ENCODE measurements at regions not wholly inside any gene's neighbourhood (a gene's known extent, or its start where the extent isn't known, plus 50 kb on each side); places are given as distances from the start of the nearest gene placed in this dataset.

DNA sequence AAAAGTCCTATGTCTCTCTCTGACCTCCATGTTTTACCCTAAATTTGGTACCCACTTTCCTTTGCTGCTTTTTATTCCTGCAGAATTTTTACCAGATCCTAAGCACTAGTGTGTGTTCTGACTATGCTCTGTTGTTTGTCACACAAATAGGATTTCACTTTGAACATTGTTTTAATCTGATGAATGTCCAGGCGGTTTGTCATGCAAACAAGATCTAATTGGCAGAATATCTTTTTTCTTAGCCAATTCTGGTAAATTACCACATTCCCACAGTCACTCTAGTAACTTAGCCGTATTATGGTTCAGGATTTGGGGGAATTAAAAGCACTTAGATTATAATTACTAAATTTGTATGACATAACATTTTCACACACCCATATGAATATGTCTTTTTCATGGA lies 557.2 kb upstream of the BOD1L1 start:
- Histone ChIP-seq H3K27ac (ENCODE audit: control insufficient read depth, insufficient read depth, low read length) (no peak overlapping the region), H3K36me3 (ENCODE audit: control insufficient read depth in 2 of 2, extremely low read depth in 1 of 2, insufficient read depth in 2 of 2, low read length in 2 of 2) (no peaks in the 10 kb centered on the region), H3K9me3 (ENCODE audit: control insufficient read depth, low read depth, low read length) (no peaks in the 10 kb centered on the region), H3K4me3 (ENCODE audit: control insufficient read depth in 2 of 3, extremely low read depth in 1 of 3, insufficient read depth in 2 of 3, low read depth in 1 of 3, low read length in 3 of 3) (no peak overlapping the region), H3K9ac (ENCODE audit: control insufficient read depth, extremely low read depth, insufficient read depth, low read length) (no peak overlapping the region), H2AFZ (ENCODE audit: control insufficient read depth, low read length) (no peak overlapping the region), H3K9me1 (ENCODE audit: control insufficient read depth, extremely low read depth, insufficient read depth, low read length) (no peaks in the 10 kb centered on the region), H3K4me2 (ENCODE audit: control insufficient read depth, extremely low read depth, insufficient read depth, low read depth, low read length) (no peak overlapping the region), H4K20me1 (ENCODE audit: control insufficient read depth, extremely low read depth, insufficient read depth, low read length) (no peaks in the 10 kb centered on the region), H3K4me1 (ENCODE audit: control insufficient read depth, extremely low read depth, insufficient read depth, low read length) (no peaks in the 10 kb centered on the region), H3K27me3 (ENCODE audit: control insufficient read depth, extremely low read depth, insufficient read depth, low read length) (no peaks in the 10 kb centered on the region), H3K79me2 (ENCODE audit: control insufficient read depth, insufficient read depth, low read length) (no peaks in the 10 kb centered on the region)
- DNase-seq (ENCODE audit: low read depth, low spot score) (no peak), FAIRE-seq (no peak)
- dilution Hi-C loops (cut with MboI; ENCODE audit: extremely low pct_ligation_motif_present, low sequenced_read_pairs): no loop called here
- TF ChIP-seq, protein P1, sequence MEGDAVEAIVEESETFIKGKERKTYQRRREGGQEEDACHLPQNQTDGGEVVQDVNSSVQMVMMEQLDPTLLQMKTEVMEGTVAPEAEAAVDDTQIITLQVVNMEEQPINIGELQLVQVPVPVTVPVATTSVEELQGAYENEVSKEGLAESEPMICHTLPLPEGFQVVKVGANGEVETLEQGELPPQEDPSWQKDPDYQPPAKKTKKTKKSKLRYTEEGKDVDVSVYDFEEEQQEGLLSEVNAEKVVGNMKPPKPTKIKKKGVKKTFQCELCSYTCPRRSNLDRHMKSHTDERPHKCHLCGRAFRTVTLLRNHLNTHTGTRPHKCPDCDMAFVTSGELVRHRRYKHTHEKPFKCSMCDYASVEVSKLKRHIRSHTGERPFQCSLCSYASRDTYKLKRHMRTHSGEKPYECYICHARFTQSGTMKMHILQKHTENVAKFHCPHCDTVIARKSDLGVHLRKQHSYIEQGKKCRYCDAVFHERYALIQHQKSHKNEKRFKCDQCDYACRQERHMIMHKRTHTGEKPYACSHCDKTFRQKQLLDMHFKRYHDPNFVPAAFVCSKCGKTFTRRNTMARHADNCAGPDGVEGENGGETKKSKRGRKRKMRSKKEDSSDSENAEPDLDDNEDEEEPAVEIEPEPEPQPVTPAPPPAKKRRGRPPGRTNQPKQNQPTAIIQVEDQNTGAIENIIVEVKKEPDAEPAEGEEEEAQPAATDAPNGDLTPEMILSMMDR (optimal IDR thresholded peaks at IDR 0.05 in 1 of 3, IDR thresholded peaks at IDR 0.05 in 1 of 3, conservative IDR thresholded peaks at IDR 0.05 in 1 of 3; ENCODE audit: extremely low read depth in 1 of 3, insufficient read depth in 2 of 3, low read length in 3 of 3): no peak
- TF ChIP-seq EZH2 (IDR thresholded peaks at IDR 0.05; ENCODE audit: low read length): no peak

DNA sequence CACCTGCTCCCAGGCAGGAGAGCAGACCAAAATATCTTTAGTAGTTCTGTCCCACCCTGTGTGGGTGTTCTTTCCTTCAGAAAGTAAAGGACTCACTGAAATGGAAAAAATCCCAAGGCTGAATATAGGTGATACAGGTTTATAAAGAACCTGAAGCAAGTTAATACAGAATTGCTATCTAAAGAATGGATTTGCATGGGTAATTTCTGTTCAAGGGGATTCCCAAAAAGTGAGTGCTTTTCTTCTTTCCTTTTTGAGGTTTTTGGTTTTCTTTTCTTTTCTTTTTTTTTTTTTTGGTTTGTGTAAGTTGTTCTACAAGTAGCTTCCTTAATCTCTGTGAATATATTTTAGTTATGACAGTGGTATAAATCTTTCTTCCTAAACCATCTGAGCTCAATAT lies 560.7 kb upstream of the BOD1L1 start:
- no peaks in the 10 kb centered on the region for H4K20me1 ChIP-seq (ENCODE audit: control insufficient read depth, extremely low read depth, insufficient read depth, low read length)
- H3K79me2 ChIP-seq (ENCODE audit: control insufficient read depth, insufficient read depth, low read length): no peaks in the 10 kb centered on the region
- H2AFZ ChIP-seq (ENCODE audit: control insufficient read depth, low read length): no peak overlapping the region
- dilution Hi-C loops (cut with MboI; ENCODE audit: extremely low pct_ligation_motif_present, low sequenced_read_pairs): no loop called here
- no peaks in the 10 kb centered on the region for H3K4me1 ChIP-seq (ENCODE audit: control insufficient read depth, extremely low read depth, insufficient read depth, low read length)
- no peaks in the 10 kb centered on the region for H3K9me1 ChIP-seq (ENCODE audit: control insufficient read depth, extremely low read depth, insufficient read depth, low read length)
- H3K4me2 ChIP-seq (ENCODE audit: control insufficient read depth, extremely low read depth, insufficient read depth, low read depth, low read length): no peak overlapping the region
- H3K27me3 ChIP-seq (ENCODE audit: control insufficient read depth, extremely low read depth, insufficient read depth, low read length): no peaks in the 10 kb centered on the region
- H3K9ac ChIP-seq (ENCODE audit: control insufficient read depth, extremely low read depth, insufficient read depth, low read length): no peak overlapping the region
- FAIRE-seq (no peak), DNase-seq (ENCODE audit: low read depth, low spot score) (no peak)
- H3K27ac ChIP-seq (ENCODE audit: control insufficient read depth, insufficient read depth, low read length): no peak overlapping the region
- no peak for TF ChIP-seq EZH2 (IDR thresholded peaks at IDR 0.05; ENCODE audit: low read length)
- TF ChIP-seq, protein P1 (optimal IDR thresholded peaks at IDR 0.05 in 1 of 3, IDR thresholded peaks at IDR 0.05 in 1 of 3, conservative IDR thresholded peaks at IDR 0.05 in 1 of 3; ENCODE audit: extremely low read depth in 1 of 3, insufficient read depth in 2 of 3, low read length in 3 of 3): no peak
- no peaks in the 10 kb centered on the region for H3K9me3 ChIP-seq (ENCODE audit: control insufficient read depth, low read depth, low read length)
- H3K4me3 ChIP-seq (ENCODE audit: control insufficient read depth in 2 of 3, extremely low read depth in 1 of 3, insufficient read depth in 2 of 3, low read depth in 1 of 3, low read length in 3 of 3): no peak overlapping the region
- H3K36me3 ChIP-seq (ENCODE audit: control insufficient read depth in 2 of 2, extremely low read depth in 1 of 2, insufficient read depth in 2 of 2, low read length in 2 of 2): no peaks in the 10 kb centered on the region
